Hypothalamus (tissue), 51 donors: ENCODE measurements at regions not wholly inside any gene's neighbourhood (a gene's known extent, or its start where the extent isn't known, plus 50 kb on each side); places are given as distances from the start of the nearest gene placed in this dataset.
"Not testable (repeated sequence)": the region's sequence is repeated elsewhere in the genome, so short reads cannot be mapped to it uniquely, and the experiment has no call there.

Experiments
- DNase-seq, 51 donors: peaks; one replicate each; lab custom pipeline; 2025; lab: John Stamatoyannopoulos, UW

DNA sequence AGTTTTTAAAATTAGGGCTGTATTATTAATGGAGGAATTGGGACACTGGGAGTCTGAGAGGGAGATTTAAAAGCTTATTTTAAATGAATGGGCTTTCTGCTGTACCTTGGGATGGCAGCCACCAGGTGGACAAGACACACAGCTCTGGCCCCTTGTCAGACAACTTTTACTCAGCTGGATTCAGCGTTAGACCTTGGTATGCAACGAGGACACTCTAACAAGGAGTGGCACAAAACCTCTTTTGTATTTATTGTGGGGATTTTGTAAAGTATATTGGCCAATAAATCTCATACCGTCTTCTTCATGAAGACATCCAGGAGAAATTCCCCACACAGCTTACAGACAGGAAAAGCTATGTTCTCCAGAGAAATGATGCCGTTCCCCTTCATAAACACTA lies 105.7 kb downstream of the LCA5 start:
- no peak for DNase-seq

GRCh38 chr6:79430913-79431536 lies 106.2 kb downstream of the LCA5 start:
- DNase-seq = no peak

DNA sequence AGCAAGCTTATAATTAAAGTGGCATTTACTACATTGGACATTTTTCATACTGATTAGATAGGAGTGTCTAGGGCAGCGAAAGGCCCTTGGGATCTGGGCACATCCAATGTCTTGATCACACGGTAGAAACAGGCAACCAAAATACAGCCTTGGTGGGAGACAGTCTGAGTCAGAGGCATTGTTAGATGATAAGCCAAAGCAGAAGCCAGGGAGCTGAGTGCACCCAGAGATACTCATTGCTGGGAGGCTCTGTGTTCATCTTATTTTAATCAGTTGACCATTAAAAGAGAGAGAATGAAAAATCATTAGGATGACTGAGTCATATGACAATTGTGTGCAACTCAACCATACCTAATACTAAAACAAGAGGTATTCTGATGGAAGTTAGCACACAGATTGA lies 109.5 kb downstream of the LCA5 start:
- DNase-seq = no peak

DNA sequence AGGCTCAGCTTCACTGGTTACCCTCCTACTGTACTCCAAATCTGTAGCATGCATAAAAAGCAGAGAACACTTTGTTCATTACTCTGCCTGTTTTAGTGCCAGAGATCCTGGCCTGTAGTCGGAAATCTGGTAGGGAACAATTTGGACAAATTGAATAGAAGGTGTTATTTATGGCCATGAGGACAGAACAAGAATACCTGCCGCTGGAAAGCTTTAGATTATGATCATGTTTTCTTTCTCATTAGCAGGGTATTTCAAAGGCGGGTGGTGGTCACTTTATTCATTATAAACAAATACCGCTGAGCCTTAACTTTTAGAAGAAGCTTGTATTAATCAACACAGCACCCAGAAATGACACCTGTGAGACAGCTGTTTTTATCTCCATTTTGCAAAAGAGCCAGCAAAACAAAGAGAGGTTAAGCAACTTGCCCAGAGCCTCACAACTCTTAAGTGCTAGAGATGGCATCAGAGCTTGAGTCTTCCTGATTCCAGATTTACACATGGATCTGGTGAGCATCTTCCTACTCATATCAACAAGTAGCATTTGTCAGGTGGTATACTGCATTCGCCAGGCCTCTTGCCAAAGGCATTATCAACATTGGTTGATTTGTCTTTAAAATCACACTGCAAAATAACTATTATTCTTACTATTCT lies 110.5 kb downstream of the LCA5 start:
- DNase-seq = no peak

DNA sequence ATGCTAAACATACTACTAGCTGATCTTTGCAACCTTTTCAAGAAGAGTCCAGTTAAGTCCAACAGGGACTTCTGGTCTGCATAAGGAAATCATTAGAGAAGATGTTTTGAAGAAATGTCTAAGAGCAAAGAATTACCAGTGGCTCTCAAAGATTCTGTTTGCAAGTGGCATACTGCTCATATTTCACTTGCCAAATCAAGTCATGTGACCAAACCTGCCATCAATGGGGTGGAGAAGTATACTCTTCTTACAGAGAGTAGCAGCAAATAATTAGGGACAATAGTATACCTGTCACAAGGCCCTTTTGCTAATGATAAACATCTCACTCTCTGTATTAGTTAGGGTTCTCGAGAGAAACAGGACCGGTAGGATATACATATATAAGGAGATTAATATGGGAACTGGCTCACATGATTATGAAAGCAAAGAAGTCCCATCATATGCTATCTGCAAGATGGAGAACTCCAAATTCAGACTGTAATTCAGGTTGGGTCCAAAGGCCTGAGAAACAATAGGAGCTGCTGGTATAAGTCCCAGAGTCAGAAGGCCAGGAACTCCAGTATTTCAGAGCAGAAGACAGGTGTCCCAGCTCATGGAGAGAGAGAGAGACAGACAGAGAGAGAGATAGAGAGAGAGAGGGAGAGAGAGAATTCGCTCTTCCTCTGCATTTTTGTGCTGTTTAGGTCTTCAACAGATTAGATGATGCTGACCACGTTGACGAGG lies 111.5 kb downstream of the LCA5 start:
- DNase-seq = no peak

- DNase-seq = peak in 1 of 51 donors; percentile 27
Measured at GRCh38 chr6:79423216-79423615, 114.0 kb downstream of the LCA5 start.

- no peak for DNase-seq
Measured at GRCh38 chr6:79422666-79423065, 114.6 kb downstream of the LCA5 start.

- DNase-seq = peak in 10 of 51 donors; percentile 6 to 80 (median 24)
Measured at GRCh38 chr6:79421707-79422484, 115.3 kb downstream of the LCA5 start.

- peak in 1 of 51 donors; percentile 32 for DNase-seq
Measured at GRCh38 chr6:79421001-79421411, 116.2 kb downstream of the LCA5 start.

DNA sequence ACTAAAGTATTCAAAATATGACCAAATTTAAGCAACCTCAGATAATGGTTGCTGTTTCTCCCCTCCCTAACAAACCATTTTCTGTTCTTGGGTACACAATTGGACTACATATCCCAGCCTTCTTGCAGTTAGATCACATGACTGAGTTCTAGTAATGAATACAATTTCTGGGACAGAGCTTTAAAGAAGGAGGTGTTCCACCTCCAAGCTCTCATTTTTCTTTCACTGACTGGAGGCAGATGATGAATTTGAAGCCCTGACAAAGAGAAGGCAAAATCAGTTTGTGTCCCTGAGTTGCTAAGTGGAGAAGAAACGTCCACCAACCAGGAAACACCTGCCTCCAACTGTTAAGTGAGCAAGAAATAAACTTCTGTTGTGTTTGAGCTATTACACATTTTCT lies 117.2 kb downstream of the LCA5 start:
- peak in 2 of 51 donors; percentile 6 to 72 for DNase-seq

DNA sequence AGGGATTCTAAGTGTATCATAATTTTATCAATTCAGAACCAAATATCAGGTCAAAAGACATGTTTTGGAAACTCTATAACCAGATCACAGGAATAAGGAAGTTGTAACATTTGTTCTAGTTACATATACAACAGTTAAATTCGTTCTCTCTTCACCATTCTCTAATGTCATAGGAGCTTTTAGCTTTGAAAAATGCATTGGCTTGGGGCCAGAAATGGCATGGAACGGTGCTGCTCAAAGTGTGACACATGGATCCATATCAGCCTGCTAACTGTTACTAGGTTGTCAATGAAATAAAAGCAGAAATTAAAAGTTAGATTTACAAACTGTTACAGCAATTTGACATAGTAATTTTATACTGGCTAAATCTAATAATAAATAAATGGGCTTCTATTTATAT lies 120.3 kb downstream of the LCA5 start:
- DNase-seq = no peak

DNA sequence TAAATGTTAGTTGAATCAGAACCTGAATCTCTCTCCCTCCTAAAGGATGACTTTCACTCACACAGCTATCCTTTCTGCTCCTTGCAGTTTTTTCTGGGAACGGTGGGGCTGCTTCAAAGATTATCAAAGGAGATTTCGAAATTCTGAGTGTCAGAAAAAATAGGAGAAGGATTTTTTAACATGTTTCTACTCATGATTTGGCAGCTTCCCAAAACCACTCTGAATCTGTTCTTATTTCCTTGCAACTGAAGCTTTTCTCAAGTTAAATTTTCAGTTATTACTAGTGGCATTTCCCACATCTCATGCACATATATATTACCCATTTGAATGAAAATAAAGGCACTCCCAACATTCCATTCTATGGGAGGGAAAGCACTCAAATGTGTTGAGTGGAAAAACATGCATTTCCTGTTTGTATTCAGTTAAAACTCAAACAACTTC lies 123.6 kb downstream of the LCA5 start:
- peak in 1 of 51 donors; percentile 8 for DNase-seq

DNA sequence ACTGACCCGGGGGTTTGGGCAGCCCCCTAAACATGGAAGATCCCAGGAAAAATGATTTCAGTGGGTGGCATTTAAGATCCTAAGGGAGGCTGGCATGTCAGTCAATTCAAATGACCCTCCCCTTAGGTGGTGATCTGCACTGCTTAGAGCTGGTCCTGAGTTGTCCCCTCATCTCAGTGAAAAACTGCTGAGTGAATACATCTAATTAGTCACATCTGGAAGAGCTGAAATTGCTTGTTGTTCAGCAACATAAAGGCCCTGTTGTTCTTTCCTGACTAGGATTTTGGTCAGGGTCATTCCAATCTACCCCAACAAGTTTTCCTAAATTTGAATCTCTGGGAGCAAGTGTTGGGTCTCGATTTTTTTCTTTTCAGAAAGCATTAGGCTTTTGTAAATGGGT lies 126.4 kb downstream of the LCA5 start:
- no peak for DNase-seq

GRCh38 chr6:79408256-79408974 lies 128.8 kb downstream of the LCA5 start:
- DNase-seq = no peak

DNA sequence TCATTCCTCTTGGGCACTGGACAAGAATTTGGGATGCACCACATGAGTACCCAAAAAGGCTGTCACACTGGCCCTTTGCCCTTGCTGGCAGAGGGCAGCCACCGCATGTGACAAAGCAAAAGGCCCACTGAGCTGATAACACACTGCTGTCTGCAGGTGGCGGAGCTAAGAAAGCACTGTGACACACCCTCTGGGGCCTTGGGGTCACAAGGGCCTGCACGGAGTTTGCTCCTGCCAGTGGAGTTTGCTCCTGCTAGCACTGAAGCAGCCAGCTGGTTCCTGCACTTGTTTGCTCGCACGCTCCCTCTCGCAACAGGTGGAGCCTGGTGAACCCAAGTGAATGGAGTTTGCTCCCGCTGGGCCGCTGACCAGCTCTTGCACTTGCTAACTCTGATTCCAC lies 132.6 kb downstream of the LCA5 start:
- no peak for DNase-seq

- DNase-seq = no peak
Measured at GRCh38 chr6:79404261-79404660, 133.0 kb downstream of the LCA5 start.

- DNase-seq = no peak
Measured at GRCh38 chr6:79403563-79403962, 133.7 kb downstream of the LCA5 start.

GRCh38 chr6:79403086-79403485 lies 134.1 kb downstream of the LCA5 start:
- no peak for DNase-seq

- DNase-seq = no peak
Measured at GRCh38 chr6:79399499-79399898, 137.7 kb downstream of the LCA5 start.

GRCh38 chr6:79398617-79399016 lies 138.6 kb downstream of the LCA5 start:
- DNase-seq = not testable (repeated sequence)
